Neural cell (in vitro differentiated cells): ENCODE measurements at regions not wholly inside any gene's neighbourhood (a gene's known extent, or its start where the extent isn't known, plus 50 kb on each side); places are given as distances from the start of the nearest gene placed in this dataset.

ENCODE experiments used
- H2AFZ ChIP-seq: fragments of 200-600, 300-800 bp; sonication (generic), shearing (Covaris generic); 2 replicates; pipeline ENCODE4 v1.6.0; 2014; ENCODE audit warnings: low read depth, mild to moderate bottlenecking, antibody characterized with exemption, low read length, moderate library complexity
- H3F3A ChIP-seq: fragments of 200-600 bp; shearing (Covaris generic); 2 replicates; pipeline ENCODE4 v1.6.1; 2016; ENCODE audit warnings: mild to moderate bottlenecking, moderate library complexity, mixed read lengths, antibody characterized with exemption, low read length; ENCODE audit not compliant: insufficient read depth, poor library complexity, severe bottlenecking
- H3K27ac ChIP-seq: fragments of 200-600, 300-800 bp; sonication (generic), shearing (Covaris generic); 2 replicates; pipeline ENCODE4 v1.5.1; 2014; ENCODE audit warnings: mild to moderate bottlenecking, low read length, moderate library complexity
- H3K27me3 ChIP-seq: fragments of 300-800, 200-600 bp; sonication (generic), shearing (Covaris generic); 2 replicates; pipeline ENCODE4 v1.6.0; 2014; ENCODE audit warnings: mild to moderate bottlenecking, low read depth, low read length, moderate library complexity; ENCODE audit not compliant: insufficient read depth
- H3K36me3 ChIP-seq: fragments of 300-800, 200-600 bp; sonication (generic), shearing (Covaris generic); 2 replicates; pipeline ENCODE4 v1.5.1; 2014; ENCODE audit warnings: mild to moderate bottlenecking, antibody characterized with exemption, low read length, moderate library complexity; ENCODE audit not compliant: insufficient read depth
- H3K4me2 ChIP-seq: fragments of 300-800, 200-600 bp; sonication (generic), shearing (Covaris generic); 2 replicates; pipeline ENCODE4 v1.6.0; 2014; ENCODE audit warnings: mild to moderate bottlenecking, low read length
- H3K4me3 ChIP-seq: fragments of 300-800, 200-600 bp; sonication (generic), shearing (Covaris generic); 2 replicates; pipeline ENCODE4 v1.5.1; 2014; ENCODE audit warnings: mild to moderate bottlenecking, low read length, moderate library complexity
- H3K79me2 ChIP-seq: fragments of 200-600 bp; shearing (Covaris generic); replicated peaks from 2 replicates; pipeline ENCODE4 v1.6.0; 2014; ENCODE audit warnings: mild to moderate bottlenecking, low read length, moderate library complexity; ENCODE audit not compliant: insufficient read depth
- H3K9ac ChIP-seq: fragments of 300-800, 200-600 bp; sonication (generic), shearing (Covaris generic); 2 replicates; pipeline ENCODE4 v1.6.1; 2016; ENCODE audit warnings: mild to moderate bottlenecking, low read length, mixed read lengths
- H3K9me2 ChIP-seq: fragments of 200-600 bp; shearing (Covaris generic); 2 replicates; pipeline ENCODE4 v1.6.1; 2016; ENCODE audit warnings: mild to moderate bottlenecking, low read length, mixed read lengths; ENCODE audit not compliant: insufficient read depth
- H3K9me3 ChIP-seq: fragments of 200-600, 300-800 bp; sonication (generic), shearing (Covaris generic); 2 replicates; pipeline ENCODE4 v1.6.1; 2016; ENCODE audit warnings: mild to moderate bottlenecking, mixed run types, low read length, moderate library complexity, mixed read lengths
- H4K20me1 ChIP-seq: fragments of 200-600 bp; shearing (Covaris generic); 2 replicates; pipeline ENCODE4 v1.6.1; 2016; ENCODE audit warnings: mild to moderate bottlenecking, mixed run types; ENCODE audit not compliant: insufficient read depth
- EP300 ChIP-seq: fragments of 450-650 bp; conservative IDR thresholded peaks from 2 replicates; pipeline ENCODE4 v1.6.1; 2014; ENCODE audit warnings: antibody characterized with exemption, mild to moderate bottlenecking, moderate library complexity; ENCODE audit not compliant: poor library complexity, severe bottlenecking
- EZH2 ChIP-seq: fragments of 200-600, 300-800 bp; shearing (Covaris generic), sonication (generic); IDR thresholded peaks from 2 replicates; pipeline ENCODE4 v1.6.1; 2014; ENCODE audit warnings: antibody characterized with exemption, low read length, borderline replicate concordance, mild to moderate bottlenecking; ENCODE audit not compliant: insufficient read depth, poor library complexity, severe bottlenecking
- MXI1 ChIP-seq: fragments of 450-650 bp; conservative IDR thresholded peaks from 2 replicates; pipeline ENCODE4 v1.6.1; 2014; ENCODE audit warnings: antibody characterized with exemption, mild to moderate bottlenecking; ENCODE audit not compliant: poor library complexity, severe bottlenecking
- POLR2AphosphoS5 ChIP-seq: IDR thresholded peaks from 2 replicates; pipeline ENCODE4 v1.6.1; 2012
- RAD21 ChIP-seq: fragments of 450-650 bp; conservative IDR thresholded peaks from 2 replicates; pipeline ENCODE4 v1.6.1; 2014; ENCODE audit warnings: antibody characterized with exemption, mild to moderate bottlenecking, moderate library complexity
- SMC3 ChIP-seq: fragments of 450-650 bp; conservative IDR thresholded peaks from 2 replicates; pipeline ENCODE4 v1.6.1; 2014; ENCODE audit warnings: antibody characterized with exemption, mild to moderate bottlenecking, moderate library complexity; ENCODE audit not compliant: poor library complexity
- TAF1 ChIP-seq: IDR thresholded peaks from 2 replicates; pipeline ENCODE4 v1.6.1; 2012; ENCODE audit warnings: low read depth
- TF ChIP-seq, protein P1 (sequence below): fragments of 450-650 bp; IDR thresholded peaks from 2 replicates; pipeline ENCODE4 v1.5.1; 2014; ENCODE audit warnings: antibody characterized with exemption, mild to moderate bottlenecking, moderate library complexity; ENCODE audit not compliant: poor library complexity, severe bottlenecking
- TF ChIP-seq, protein P2 (sequence below): IDR thresholded peaks from 2 replicates; pipeline ENCODE4 v1.6.1; 2012; ENCODE audit warnings: borderline replicate concordance

DNA sequence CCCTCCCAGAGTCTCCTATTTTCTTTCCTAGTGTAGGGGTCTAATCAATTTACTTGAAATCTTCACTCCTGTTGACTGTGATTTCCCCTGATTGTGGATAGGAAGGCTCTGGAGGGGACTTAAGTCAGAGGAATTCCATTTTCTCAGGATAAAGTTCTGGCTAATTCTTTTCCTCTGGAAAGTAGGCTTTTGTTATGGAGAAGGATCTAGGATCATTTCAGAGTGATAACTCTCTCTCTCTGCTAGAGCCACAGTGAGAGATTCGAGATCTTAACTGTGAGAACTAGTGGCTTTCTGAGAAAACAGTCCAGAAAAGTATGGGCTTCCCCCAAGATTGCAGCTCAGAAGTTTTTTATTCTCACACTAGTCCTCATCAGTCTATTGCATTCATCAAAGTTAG lies 163.9 kb upstream of the TFPI start:
- Histone ChIP-seq H3F3A (no peaks in the 10 kb centered on the region), H3K27ac (no peak overlapping the region), H4K20me1 (no peaks in the 10 kb centered on the region), H3K36me3 (no peaks in the 10 kb centered on the region), H2AFZ (no peak overlapping the region), H3K27me3 (no peaks in the 10 kb centered on the region), H3K9me3 (no peaks in the 10 kb centered on the region), H3K79me2 (no peaks in the 10 kb centered on the region), H3K4me3 (no peak overlapping the region), H3K9me2 (no peaks in the 10 kb centered on the region), H3K4me2 (no peak overlapping the region), H3K9ac (no peak overlapping the region)
- TF ChIP-seq TAF1 (no peak), MXI1 (no peak), EZH2 (no peak), SMC3 (no peak), RAD21 (no peak), EP300 (no peak), POLR2AphosphoS5 (no peak)
- TF ChIP-seq, protein P1, sequence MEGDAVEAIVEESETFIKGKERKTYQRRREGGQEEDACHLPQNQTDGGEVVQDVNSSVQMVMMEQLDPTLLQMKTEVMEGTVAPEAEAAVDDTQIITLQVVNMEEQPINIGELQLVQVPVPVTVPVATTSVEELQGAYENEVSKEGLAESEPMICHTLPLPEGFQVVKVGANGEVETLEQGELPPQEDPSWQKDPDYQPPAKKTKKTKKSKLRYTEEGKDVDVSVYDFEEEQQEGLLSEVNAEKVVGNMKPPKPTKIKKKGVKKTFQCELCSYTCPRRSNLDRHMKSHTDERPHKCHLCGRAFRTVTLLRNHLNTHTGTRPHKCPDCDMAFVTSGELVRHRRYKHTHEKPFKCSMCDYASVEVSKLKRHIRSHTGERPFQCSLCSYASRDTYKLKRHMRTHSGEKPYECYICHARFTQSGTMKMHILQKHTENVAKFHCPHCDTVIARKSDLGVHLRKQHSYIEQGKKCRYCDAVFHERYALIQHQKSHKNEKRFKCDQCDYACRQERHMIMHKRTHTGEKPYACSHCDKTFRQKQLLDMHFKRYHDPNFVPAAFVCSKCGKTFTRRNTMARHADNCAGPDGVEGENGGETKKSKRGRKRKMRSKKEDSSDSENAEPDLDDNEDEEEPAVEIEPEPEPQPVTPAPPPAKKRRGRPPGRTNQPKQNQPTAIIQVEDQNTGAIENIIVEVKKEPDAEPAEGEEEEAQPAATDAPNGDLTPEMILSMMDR: no peak
- TF ChIP-seq, protein P2, sequence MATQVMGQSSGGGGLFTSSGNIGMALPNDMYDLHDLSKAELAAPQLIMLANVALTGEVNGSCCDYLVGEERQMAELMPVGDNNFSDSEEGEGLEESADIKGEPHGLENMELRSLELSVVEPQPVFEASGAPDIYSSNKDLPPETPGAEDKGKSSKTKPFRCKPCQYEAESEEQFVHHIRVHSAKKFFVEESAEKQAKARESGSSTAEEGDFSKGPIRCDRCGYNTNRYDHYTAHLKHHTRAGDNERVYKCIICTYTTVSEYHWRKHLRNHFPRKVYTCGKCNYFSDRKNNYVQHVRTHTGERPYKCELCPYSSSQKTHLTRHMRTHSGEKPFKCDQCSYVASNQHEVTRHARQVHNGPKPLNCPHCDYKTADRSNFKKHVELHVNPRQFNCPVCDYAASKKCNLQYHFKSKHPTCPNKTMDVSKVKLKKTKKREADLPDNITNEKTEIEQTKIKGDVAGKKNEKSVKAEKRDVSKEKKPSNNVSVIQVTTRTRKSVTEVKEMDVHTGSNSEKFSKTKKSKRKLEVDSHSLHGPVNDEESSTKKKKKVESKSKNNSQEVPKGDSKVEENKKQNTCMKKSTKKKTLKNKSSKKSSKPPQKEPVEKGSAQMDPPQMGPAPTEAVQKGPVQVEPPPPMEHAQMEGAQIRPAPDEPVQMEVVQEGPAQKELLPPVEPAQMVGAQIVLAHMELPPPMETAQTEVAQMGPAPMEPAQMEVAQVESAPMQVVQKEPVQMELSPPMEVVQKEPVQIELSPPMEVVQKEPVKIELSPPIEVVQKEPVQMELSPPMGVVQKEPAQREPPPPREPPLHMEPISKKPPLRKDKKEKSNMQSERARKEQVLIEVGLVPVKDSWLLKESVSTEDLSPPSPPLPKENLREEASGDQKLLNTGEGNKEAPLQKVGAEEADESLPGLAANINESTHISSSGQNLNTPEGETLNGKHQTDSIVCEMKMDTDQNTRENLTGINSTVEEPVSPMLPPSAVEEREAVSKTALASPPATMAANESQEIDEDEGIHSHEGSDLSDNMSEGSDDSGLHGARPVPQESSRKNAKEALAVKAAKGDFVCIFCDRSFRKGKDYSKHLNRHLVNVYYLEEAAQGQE: no peak

DNA sequence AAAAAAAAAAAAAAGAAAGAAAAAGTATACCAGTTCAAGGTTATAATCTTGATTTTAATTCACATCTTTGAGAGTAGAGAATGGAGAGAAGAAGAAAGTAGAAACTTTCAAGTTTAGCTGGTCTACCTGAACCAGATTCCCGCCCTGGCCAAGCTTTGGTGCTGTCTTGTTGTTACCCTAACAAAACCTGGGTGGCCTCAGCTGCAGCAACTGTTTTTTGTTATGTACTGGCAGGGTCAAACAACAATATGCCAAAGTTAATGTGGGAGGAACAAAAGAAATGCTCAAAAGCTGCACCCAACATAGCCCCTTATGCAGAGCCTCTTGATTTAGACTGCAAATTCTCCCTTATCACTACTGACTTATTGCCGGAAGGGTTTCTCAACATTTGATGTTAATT lies 165.3 kb upstream of the TFPI start:
- no peaks in the 10 kb centered on the region for H3F3A ChIP-seq
- no peak overlapping the region for H2AFZ ChIP-seq
- no peak overlapping the region for H3K27ac ChIP-seq
- no peaks in the 10 kb centered on the region for H4K20me1 ChIP-seq
- no peak overlapping the region for H3K9ac ChIP-seq
- H3K9me3 ChIP-seq: no peaks in the 10 kb centered on the region
- no peak for TF ChIP-seq POLR2AphosphoS5
- TF ChIP-seq, protein P1: no peak
- no peak for TF ChIP-seq TAF1
- TF ChIP-seq, protein P2: no peak
- no peak for TF ChIP-seq RAD21
- TF ChIP-seq SMC3: no peak
- no peak for TF ChIP-seq EZH2
- TF ChIP-seq EP300: no peak
- no peak for TF ChIP-seq MXI1
- no peak overlapping the region for H3K4me3 ChIP-seq
- H3K27me3 ChIP-seq: no peaks in the 10 kb centered on the region
- no peaks in the 10 kb centered on the region for H3K36me3 ChIP-seq
- H3K4me2 ChIP-seq: no peak overlapping the region
- no peaks in the 10 kb centered on the region for H3K9me2 ChIP-seq
- H3K79me2 ChIP-seq: no peaks in the 10 kb centered on the region
